GM18511 (cell line): ENCODE measurements at regions not wholly inside any gene's neighbourhood (a gene's known extent, or its start where the extent isn't known, plus 50 kb on each side); places are given as distances from the start of the nearest gene placed in this dataset.
"Not testable (repeated sequence)": the region's sequence is repeated elsewhere in the genome, so short reads cannot be mapped to it uniquely, and the experiment has no call there.

Experiments used
- ATAC-seq: cut with Tn5 transposase; IDR thresholded peaks from one replicate; pipeline ENCODE4 v1.9.1; 2021; ENCODE audit warnings: mild to moderate bottlenecking, moderate library complexity; ENCODE audit not compliant: unreplicated experiment

DNA sequence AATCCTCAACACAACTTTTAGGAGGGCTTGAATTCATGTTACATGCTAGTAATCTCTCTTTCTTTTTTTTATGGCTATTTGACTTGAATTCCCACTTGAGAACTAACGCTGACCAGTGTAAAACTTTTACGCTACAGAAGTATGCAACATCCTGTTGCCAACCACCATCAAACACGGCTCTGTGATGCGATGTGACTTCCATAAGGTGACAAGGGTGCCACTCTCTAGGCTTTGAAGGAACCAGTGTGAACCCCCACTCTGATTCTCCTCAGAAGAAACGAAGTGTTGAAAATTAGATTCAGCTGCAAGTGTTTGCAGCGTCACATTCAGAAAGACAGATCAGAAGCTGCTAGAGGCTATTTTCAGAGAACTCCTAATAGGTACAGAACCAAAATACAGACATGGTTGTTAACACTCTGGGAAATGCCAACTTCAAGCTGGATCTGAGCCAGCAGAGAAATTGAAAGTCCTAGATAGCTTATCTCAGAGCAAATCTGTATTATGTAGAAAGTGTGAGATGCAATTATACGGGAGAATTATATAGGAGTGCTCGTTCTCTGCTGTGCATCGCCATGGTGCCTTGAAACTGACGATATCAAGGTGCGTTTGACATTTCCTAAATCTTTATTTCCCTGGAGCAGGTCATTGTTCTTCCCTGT, 271.2 kb downstream of the LPIN1 start:
- ATAC-seq: no peak

DNA sequence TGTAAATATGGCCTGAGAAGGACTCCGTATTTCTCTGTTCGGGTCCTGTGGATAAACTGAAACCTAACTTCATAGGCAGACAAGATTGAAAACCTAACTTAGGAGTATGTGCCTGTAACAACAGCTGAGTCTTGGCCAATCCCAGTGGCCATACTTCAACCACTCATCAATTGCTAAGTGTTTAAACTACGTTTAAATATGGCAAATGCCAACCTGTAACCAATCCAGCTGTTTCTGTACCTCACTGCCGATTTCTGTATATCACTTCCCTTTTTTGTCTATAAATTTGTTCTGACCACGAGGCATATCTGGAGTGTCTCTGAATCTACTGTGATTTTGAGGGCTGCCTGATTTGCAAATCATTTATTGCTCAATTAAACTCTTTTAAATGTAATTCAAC, 272.3 kb downstream of the LPIN1 start:
- ATAC-seq: not testable (repeated sequence)

DNA sequence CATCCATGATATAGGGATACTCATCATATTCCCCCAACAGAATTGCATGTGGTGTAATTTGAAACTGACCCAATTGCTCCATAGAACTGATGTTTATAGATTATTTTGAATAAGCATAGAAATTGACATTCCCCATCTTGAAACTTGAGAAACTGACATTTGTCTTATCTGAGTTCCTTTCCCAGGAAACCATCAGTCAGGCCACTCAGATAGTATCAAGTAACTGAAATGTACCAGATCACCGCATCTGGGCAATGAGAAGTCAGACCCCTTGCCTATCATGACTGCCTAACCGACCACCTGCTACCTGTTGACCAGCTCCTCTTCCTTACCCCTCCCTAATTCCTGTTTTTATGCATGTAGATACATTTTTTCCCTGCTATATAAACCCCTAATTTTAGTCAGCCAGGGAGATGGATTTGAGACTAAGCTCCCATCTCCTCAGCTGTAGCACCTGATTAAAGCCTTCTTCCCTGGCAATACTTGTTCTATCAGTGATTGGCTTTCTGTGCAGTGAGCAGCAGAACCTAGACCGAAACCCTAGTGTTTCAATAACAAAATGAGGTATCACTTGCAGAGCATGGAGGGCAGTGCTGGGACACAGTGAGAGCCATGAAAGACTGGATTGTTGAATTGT, 274.5 kb downstream of the LPIN1 start:
- ATAC-seq: no peak

DNA sequence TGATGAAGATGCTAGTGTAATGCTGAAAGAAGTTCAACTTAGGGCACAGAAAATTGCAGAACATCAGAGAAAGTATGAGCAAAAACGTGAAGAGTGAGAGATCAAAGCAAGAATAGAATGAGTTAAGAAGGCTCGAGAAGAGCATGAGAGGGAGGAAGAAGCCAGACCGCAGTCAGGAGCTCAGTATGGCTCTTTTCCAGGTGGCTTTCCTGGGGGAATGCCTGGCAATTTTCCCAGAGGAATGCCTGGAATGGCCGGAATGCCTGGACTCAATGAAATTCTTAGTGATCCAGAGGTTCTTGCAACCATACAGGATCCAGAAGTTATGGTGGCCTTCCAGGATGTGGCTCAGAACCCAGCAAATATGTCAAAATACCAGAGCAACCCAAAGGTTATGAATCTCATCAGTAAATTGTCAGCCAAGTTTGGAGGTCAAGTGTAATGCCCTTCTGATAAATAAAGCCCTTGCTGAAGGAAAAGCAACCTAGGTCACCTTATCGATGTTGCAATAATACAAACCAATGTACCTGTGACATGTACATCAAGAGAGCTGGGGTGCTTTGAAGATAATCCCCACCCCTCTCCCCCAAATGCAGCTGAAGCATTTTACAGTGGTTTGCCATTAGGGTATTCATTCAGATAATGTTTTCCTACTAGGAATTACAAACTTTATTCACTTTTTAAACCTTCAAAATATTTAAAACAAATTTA, 277.9 kb downstream of the LPIN1 start:
- not testable (repeated sequence) for ATAC-seq

DNA sequence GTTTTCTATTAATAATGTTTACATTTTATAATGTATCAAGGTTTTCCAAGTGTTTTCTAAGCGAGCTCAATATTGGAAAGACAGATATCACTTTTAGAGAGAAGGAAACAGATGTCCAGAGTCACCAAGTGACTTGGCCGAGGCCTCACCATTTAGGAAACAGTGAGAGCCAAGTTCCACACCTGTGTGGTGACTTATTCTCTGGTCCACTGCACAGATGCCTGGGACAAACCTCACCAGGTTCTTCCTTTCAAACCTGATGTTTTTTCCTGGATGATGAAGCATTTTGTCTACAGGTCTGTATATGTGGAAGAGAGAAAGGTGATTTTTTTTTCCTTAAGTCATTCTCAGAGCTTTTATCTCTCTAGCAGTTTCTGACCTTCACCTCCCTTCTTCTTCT, 280.7 kb downstream of the LPIN1 start:
- no peak for ATAC-seq

DNA sequence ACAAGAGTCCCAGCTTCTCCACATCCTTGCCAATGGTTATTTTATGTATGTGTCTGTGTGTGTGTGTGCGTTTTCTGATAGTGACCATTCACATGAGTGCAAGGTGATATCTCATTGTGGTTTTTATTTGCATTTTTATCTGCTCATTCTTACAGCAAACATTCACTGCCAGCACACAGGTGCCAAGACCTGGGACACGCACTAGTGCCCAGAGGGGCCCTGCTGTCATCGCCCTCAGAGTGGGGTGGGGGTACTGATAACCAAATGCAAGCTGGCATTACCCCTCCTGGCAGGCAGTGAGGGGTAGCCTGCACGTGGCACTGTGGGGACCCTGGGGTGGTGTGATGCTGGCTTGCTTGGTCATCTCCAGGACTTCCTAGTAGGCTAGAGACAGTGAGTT, 285.4 kb downstream of the LPIN1 start:
- ATAC-seq: peak; percentile 39

DNA sequence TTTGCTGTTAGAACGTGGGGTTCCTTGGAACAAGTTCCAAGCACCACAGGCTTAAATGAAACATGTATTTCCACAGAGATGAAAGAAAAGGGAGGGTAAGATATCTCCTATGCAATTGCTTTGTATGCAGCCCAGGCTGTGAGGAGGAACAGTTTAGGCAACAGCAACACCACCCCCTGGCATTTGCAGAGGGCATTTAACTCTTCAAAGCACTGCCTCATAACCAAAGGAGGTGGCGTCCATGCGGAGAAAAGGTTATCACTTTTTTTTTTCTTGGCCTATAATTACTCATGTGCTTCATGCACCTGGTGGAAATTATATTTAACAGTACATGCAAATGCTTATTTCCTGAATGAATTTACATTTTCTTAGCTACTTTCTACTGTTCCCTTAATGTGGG, 286.0 kb downstream of the LPIN1 start:
- peak; percentile 80 for ATAC-seq

DNA sequence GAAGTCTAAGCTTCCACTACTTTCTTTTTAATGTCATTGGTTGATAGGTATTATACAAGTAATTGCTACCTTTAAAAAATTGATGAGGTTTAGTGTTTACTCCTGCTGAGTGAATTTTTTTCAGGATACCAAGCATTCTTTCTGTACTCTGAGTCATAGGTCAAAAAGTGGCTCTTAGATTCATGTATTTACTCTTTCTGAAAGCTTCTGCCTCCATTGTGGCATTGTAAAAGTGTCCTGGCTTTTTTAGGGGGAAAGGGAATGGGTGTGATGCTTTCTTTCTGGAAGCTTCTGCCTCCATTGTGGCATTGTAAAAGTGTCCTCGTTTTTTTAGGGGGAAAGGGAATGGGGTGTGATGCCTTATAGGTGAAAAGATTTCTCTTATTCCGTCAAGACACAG, 286.5 kb downstream of the LPIN1 start:
- no peak for ATAC-seq

DNA sequence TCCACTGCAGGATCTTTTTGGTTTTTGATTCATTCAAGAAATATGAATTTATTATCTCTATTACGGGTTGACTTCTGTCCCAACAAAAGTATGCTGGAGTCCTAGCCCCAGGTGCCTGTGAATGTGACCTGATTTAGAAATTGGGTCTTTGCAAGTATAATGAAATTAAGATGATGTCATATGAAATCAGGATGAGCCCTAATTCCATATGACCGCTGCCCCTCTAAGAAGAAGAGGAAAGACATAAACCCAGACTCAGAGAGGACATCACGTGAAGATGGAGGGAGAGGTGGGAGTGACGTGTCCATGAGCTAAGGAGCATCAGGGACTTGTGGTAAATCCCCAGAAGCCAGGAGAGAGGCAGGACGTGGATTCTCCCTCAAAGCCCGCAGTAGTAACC, 287.1 kb downstream of the LPIN1 start:
- no peak for ATAC-seq

DNA sequence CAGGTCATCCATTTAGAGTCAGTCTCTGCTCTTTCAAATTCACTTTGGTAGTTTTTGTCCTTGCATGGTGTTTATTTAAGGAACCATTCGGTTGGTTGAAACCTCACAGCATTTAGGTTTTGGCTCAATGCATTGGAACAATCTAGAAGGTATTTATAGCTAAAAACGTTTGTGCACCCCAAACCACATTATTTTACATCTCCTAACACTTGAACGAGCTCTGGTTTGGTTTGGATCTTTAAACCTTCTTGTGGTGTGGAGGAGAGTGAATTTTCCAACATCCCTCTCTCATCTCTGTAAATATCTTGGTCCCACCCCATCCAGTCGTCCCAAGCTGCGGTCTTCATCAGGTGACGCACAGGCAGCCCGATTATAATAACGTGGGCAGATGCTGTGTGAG, 287.9 kb downstream of the LPIN1 start:
- ATAC-seq: no peak

DNA sequence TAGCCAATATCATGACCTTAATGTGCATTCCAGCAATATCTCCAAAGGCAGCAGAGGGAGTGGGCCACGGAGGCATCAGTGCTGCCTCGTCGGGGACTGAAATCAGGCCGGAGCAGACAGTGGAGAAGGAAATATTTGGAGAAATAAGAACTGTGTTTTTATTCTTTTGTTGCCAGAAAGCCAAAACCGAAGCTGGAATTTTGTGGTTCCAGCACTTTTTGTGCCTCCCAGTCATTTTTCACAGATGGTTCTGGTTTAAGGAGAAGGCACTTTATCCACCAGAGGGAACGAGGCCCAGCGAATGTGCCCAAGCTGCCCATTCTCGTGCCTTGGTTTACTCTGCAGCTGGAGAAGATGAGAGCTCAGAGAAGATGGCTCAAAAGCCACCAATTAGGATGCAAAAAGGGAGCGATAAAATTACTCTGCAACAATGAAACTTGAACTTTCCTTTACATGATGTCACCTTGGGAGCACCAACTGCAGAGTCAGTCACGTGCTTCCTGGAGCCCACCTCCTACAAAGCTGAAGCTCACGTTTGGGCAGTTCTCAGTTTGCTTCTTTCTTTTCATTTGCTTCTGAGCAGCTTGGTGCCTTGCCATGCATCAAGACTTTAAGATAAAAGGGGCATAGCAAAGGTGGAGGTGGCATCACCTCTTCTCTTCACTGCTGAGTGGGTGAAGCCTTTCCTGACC, 288.7 kb downstream of the LPIN1 start:
- ATAC-seq: no peak

DNA sequence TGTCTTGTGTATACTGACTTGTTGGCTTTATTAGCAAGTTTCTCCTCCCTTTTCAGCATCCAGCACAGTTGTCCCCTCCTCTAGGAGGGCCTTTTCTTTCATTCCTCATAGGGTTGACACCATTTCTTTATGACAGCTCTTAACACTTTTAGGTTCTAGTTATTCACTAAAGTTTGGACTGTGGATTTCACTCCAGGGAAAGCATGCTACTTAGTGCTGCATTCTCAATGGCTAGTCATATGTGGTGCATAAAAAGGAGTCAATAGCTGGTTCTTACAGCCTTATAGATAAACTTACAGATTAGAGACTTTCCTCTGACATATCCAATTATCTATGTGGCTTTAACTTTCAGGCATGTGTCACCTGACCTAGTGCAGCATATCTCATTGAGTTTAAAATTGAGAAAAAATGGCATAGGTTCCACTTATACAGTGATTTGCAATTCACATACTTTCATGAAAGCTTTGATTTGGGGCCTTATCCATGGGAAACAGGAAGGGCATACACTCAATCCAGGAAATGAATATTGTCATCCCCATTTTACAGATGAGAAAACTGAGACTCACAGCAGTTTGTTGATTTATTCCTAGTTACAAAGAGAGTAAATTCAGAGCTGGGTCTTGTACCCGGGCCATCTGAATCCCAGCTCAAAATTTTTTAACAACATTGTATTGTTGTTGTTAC, 289.7 kb downstream of the LPIN1 start:
- no peak for ATAC-seq

DNA sequence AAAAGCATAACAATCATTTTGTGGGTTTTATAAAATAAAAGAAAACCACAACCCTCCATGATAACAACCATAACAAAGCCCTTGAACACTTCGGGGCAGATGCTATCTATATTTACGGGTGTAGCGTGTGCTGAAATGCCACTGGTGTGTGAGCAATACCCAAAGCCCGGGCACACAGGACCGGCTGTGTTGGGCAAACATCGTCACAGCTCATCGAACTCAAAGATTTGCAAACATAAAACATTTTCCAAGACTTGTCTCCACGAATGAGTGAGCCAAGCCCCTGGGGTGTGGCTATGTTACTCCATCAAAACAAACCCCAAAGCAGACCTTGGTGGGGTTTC, 290.2 kb downstream of the LPIN1 start:
- ATAC-seq: no peak

DNA sequence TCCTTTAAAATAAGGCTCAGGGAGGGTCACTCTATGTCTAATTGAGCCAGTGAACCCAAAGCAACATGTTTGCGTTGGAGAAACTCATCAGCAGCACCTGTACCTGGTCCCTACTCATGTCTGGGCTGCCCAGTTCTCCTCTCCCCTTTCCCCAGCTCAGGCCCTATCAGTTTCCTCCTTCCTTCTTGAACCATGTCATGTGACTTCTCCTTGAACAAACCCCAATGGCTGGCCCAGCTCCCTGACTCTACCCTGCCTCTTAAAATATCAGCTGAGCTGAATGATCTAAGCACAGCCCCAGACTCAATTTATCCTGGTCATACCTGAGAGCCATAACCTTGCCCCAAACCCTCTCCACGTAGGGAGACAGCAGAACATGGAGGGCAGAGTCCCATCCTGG, 290.9 kb downstream of the LPIN1 start:
- ATAC-seq: no peak

DNA sequence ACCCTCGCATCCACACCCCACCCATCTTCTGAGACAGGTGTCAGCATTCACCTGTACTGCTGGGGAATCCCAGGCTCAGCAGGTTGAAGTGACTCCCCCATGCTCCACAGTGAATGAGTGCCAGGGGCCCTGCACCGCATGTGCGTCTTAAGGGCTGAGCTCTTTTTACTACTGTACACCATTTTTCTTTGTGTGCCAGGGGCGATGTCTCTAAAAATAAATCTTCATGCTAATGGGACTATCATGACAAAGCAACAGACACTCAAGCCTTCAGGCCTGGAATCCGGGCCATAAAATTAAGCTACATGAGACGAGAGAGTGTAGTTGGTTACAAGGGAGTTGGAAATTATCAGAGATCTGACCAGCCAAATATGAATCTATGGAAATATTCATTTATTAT, 294.8 kb downstream of the LPIN1 start:
- ATAC-seq: no peak

DNA sequence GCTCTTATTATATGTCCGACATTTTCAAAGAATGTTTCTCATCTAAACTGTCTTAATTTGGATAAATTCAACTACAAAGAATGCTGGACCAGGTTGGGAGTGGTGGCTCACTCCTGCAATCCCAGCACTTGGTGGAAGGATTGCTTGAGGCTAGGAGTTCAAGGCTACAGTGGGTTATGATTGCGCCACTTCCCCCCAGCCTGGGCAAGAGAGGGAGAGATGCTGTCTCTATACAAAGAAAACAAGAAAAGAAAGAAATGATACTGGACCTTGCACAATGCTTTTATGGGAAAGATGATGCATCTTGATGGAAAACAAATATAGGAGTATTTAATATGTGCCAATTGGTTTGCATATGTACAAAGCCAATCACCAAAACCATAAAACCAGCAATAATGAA, 296.7 kb downstream of the LPIN1 start:
- ATAC-seq: no peak

DNA sequence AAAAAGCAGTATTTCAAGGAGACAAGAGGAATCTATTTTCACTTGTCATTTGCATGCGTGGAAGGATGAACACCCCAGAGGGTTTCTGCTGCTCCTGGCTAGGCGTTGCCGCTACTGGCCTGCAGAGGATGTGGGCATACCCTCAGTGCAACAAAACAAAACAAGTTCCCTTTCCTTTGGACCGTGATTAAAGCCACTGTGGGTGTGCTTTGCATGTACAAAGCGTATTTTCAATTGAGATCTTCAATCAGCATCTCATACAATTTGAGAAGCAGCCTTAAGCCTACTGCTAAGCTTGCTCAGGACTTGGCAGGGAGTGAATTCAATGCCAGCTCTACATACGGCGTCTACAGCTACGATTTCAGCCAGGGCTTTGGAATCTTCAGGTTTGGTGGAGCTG, 298.4 kb downstream of the LPIN1 start:
- peak; percentile 64 for ATAC-seq

DNA sequence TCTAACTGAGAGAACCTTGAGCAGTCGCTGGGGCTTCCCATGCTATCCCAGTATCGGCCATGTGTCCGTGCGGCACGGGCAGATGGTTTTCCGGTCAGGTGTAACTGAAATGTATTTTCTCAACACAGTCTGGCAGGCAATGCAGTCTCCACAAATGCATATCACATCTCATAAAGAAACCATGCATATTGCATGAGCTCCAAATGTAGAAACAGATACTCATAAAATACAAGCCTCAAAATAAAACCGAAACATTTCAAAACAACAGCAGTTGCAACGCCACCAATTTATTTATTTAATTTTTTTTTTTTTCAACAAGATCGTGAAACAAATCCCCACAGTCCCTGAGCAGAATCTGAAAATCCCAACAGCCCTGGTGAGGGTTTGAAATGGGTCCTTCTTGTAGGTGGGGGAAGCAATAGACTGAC, 299.4 kb downstream of the LPIN1 start:
- ATAC-seq: peak; percentile 65

DNA sequence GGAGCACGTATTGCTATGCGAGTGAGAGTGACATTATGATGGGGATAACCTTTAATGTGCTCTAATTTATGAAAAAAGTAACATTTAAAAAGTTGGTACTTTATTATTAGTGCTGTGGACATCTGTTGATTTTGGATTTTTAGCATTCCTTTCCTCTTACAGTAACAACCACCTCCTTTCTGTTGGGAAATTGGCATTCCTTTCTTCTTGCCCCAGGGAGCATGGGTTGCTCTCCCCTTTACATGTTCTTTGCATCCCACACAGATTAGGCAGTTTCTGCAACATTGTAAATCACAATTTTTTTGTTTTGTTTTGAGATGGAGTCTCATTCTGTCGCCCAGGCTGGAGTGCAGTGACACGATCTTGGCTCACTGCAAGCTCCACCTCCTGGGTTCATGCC, 300.2 kb downstream of the LPIN1 start:
- ATAC-seq: no peak

DNA sequence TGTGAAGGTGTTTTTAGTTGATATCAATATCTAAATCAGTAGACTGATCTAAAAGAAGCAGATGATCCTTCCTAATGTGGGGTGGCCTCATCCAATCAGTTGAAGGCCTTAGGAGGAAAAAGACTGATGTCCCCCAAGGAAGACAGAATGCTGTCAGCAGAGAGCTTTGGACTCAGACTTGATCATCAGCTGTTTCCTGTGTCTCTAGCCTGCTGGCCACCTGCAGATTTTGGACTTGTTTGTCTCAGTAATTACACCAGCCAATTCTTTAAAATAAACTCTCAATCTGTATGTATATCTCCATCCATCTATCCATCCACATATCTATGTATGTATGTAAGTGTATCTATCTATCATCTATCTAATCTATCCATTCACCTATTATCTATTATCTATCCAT, 301.3 kb downstream of the LPIN1 start:
- ATAC-seq: no peak

DNA sequence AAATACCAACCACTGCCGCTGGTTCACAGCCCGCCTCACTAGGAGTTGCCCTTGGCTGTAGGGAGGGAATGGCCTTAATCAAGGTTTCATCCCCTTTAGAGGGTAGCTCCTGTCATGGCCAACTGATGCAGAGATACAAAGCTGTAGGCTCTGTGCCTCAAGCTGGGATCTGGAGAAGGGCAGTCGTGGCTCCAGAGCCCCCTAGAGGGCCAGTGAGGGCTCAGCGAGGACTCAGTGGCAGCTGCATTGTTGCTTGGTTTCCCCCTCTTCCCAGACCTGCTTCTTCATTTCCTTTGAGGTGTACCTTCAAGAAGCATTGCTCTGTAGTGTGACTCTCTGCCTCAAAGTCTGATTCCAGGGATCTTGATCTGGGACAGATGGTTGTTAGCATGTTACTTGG, 302.1 kb downstream of the LPIN1 start:
- no peak for ATAC-seq
